HG02870 (cell line): ENCODE measurements at regions not wholly inside any gene's neighbourhood (a gene's known extent, or its start where the extent isn't known, plus 50 kb on each side); places are given as distances from the start of the nearest gene placed in this dataset.

ENCODE experiments used
- ATAC-seq: cut with Tn5 transposase; IDR thresholded peaks from one replicate; pipeline ENCODE4 v1.9.1; 2021; ENCODE audit warnings: mild to moderate bottlenecking, moderate library complexity; ENCODE audit not compliant: unreplicated experiment

DNA sequence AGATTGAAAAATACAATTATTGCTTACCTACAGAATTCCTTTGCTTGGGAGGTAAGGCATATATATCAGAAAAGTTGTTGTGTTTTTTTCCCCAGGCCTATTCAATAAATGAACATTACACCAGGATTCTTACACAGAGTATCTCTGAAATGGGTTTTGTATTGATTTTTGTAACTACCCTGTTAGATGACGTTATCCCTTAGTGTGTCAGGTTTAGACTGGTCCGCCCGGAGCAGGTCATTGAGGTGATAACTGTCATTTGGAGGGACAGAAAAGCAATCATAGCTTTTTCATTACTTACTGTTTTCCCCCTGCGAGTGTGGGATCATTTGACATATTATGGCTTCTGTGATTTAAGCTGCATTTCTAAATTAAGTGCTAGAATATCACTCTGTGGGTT, 715.2 kb upstream of the ADAMTS16 start:
- ATAC-seq: no peak

DNA sequence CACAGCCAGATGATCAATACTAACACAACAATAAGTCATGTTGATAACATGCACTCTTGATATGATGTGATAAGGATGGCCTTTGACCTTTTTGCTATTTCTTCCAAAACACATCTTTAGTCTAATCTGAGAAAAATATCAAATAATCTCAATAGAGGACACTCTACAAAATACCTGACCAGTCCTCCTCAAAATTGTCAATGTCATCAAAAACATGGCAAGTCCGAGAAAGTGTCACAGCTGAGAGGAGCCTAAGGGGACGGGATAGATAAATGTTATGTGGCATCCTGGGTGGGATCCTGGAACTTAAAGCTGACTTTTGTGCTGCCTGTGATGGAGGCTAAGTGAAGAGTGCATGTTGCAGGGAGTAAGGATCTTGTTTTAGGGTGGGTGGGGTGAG, 699.6 kb upstream of the ADAMTS16 start:
- ATAC-seq: no peak

DNA sequence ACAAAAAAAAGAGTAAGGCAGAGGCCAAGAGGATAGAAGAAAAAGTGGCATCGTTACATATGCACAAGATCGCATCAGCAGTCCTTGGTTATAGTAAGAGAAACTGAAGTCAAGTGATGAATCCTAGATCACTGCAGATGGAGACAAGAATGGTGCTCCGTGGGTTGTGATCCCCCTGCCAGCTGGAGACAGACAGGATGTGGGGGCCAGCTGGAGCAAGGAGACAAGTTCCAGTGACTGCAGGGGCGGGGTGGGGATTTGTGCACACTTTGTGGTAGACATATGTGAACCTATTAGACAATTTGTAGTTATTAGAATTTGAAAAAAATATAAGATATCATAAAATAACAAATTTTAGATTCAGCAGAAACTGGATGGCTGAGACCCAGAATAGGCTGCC, 697.9 kb upstream of the ADAMTS16 start:
- ATAC-seq: no peak

DNA sequence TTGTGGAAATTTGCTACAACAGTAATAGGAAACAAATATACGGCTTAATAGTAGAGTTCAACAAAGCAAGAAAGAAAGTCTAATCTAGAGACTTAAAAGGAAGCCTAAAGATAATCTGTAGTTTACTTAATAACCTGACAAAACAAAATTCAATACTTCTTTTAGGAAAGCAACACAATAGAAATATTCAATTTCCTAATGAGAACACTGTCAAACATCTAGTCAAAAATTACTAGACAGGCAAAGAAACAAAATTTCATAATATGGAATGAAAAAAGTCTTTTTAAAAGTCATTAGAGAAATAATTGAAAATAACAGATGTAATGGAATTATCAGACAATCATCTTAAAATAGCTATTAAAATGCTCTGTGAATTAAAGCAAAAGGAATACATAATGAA, 692.5 kb upstream of the ADAMTS16 start:
- no peak for ATAC-seq

DNA sequence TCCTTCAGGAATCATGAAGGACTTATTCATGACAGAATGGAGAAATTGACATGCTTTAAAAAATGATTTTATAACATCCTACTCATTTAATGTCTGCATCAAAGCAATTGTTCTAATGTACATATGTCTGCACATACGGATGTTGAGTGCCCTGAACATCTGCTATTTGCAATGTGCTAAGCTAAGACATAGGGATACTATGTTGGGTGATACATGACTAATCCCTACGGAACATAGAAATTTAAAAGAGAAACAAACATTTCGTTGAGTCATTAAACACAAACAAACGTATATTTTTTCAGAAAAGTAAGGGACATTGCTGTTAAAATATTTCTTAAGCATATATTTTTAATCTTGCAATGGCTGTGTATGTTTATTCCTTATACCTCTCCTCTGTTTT, 686.5 kb upstream of the ADAMTS16 start:
- no peak for ATAC-seq

DNA sequence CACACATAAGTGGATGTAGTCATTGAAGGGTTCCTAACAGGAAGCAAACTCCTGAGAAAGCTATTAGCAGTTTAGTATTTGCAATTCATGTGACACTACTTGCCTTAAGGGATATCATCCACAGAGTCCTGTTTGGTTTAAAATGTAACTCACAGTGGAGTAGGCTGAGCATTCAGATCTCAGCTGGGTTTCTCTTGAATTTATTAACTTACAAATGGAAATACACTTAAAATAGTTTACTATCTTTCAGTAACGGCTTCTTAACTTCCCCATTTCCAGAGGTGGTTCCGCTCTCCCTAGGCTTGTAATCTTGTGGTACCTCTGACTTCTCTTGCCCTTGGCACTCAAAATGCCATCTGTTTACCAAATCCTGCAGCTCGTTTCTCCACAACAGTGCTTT, 660.7 kb upstream of the ADAMTS16 start:
- no peak for ATAC-seq

DNA sequence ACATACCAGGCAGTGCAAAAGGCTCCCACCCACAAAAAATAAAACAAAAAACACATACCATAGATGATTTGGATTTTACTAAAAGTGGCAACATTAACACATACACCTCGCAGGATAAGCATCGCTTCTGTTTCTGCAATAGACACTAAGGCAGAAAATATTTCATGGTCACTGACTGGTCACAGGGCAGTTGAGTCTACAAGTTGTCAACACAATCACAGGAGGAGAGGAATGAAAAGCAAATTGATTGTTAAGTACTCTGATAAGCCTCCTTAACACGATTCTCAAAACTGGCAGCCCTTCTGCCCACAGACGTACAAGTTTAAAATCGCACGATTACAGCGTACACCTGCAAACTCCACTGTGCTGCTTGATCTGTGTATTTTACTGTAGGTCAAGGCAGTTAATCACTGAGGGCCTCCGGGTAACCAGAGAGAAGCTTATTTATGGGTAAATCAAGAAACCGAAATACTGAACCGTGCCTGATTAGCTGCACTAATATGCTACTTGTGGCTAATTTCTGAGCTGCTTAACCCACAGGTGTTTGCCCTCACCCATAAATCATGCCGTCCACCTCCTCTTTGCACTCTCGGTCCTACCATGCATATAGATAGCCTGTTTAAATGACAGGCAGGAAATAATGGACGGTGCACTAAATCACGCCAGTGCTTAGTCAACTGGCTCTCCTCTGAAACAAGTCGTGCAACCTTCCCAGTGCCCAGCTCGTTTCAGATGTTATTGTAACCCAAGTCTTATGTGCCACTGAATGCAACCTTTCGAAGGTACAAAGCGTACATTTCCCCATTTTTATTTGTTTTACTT, 659.4 kb upstream of the ADAMTS16 start:
- ATAC-seq: no peak

DNA sequence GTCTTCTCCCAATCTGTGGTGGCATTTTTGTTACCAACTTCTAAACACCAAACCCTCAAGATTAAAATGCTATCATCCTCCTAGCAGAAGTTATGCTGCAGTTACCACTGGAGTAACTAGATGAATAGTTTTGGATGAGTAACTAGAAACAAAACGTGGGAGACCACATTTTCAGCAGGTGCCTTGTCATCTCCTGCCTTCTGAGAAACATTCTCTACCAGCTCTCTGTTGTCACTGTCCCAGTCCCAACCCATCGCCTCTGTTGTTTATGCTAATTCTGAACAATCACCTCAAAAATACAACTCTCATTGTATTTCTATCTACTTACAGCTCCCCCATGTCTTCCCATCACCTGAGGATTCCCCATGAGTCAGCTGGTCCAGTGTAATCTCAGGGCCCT, 652.5 kb upstream of the ADAMTS16 start:
- ATAC-seq: no peak

DNA sequence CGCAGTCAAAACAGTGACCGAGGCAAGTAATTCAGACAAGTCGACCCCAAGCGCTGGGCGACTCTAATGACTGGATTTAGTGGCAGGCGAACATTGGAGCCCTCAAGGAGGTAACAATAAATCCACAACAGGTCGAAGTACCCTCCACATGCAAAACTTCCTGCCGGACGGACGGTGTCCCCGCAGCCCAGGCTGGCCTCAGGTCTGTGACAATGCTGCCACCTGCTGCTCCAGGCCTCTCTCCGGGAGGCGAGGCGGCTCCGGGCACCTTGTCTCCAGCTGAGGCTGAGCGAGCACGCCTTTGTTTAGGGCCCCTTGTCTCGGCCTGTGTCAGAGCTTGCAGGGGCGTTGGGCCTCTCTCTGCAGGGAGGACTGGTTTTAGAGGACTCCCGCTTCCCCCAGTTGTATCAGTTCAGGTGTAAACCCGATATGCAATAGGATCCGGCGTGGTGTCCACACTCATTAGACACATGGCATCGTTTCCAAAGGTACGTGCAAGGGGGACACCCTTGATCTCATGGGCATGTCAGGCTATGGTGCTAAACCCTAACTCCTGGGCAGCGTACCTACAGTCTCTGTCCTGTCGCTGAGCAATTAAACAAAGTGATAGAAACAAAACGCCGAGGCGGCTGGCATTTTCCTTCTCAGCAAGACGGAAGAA, 628.0 kb upstream of the ADAMTS16 start:
- no peak for ATAC-seq

DNA sequence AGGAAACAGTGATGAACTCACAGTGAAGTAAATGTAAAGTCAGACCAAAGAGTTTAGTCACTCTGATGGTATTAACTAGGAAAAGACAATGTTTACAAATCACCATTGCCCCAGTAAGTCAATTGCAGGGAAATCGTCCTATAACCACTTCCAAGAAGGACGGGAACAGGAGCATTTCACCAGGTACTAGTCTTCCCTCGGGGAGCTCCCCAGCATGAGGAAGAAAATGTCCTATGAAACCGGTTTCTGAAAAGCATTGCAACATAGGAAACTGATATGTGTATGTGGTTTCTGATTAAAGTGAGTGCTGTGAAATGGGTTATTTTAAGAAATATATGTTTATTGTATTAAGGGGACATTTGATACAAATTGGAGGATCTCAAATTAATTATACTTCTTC, 626.7 kb upstream of the ADAMTS16 start:
- ATAC-seq: no peak

DNA sequence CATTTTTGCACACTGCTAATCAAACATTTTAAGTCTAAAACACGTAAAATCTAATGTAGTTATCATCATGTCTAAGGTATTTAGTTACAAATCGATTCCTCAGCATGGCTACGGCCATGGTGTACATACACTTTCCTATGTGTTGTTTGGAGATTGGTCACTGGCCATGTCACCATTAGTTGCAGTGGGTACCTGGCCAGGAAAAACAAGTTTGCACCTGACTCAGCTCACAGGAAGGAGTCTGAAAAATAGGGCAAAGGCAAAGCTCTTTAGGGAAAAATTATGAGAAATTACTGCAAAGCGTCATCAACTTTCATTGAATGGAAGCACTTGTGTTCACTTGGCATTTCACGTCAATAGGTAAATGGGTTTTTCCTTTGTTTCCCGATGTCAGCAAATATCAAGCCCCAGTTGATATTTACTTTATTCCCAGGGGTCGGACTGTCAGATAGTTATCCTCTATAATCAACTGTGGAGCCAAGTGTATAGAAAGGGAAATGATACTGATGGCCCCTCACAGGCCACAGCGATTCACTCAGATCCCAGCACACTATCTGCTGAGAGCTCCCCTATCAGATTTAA, 626.0 kb upstream of the ADAMTS16 start:
- no peak for ATAC-seq

DNA sequence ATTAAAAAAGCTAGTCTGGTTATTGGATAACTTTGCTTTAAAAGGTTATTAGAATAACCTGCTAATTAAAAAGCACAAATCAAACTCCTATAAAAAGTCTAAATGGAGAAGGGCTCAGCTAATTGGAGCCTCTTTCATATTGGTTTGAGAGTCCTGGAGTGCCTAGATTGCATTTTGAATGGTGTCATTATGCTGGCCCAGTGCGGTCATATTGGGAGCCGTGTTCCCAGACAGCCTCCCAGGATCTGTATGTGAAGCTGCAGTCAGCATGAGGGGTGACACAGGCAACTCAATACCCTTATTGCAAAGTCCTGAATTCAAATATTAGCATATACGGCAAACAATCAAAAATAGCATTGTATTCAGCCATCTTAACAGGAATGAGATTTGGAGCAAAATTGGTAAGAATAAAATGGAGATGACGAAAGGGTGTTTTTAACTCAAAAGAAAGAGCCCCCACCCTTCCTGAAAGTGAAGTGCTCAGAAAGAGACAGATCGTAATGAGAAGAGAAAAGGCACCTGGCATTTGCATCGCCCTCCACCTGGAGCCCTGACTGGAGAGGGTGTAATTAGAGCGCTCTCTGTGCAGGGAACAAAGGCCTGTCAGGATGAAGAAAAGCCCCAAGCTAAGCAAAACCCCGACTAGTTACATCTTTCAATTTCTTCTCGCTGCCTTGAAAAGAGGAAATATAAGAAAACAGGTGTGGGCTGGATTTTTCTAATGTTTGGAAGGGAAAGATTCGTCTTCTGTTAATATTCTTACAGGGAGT, 621.0 kb upstream of the ADAMTS16 start:
- ATAC-seq: no peak

DNA sequence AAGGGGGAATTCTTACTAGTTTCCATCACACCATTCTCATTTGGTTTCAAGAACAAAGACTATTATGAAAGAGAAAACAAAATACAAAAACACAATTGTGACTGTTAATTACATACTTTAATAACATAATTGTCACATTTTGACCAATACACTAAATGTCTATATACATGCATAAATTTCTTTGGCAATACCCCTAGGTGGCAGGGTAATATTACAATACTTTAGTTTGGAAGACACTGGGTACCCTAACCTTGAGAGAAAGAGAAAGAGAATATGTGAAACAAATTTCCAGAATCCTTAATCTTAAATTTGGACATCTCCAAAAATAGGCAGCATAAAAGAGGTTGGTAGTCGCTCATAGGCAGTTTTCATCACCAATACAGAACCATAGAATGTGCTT, 619.6 kb upstream of the ADAMTS16 start:
- no peak for ATAC-seq

DNA sequence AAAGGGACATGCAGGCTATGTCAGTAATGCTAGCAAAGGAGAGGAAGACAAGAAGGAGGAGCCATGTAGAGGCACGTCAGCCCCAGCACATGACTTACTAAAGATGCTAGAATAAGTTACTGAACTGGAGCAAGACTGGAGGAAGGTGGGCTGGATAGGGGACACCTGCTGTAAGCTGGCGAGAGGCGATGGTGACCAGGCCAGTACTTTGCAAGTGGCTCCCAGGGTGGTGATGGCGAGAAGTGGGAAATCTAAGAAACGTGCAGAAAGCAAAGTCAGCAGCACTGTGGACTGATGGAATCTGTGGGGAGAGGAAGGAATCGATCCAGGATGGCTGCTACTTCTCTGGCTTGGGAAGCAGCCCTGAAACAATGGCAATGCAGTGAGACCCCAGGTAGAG, 617.1 kb upstream of the ADAMTS16 start:
- no peak for ATAC-seq

DNA sequence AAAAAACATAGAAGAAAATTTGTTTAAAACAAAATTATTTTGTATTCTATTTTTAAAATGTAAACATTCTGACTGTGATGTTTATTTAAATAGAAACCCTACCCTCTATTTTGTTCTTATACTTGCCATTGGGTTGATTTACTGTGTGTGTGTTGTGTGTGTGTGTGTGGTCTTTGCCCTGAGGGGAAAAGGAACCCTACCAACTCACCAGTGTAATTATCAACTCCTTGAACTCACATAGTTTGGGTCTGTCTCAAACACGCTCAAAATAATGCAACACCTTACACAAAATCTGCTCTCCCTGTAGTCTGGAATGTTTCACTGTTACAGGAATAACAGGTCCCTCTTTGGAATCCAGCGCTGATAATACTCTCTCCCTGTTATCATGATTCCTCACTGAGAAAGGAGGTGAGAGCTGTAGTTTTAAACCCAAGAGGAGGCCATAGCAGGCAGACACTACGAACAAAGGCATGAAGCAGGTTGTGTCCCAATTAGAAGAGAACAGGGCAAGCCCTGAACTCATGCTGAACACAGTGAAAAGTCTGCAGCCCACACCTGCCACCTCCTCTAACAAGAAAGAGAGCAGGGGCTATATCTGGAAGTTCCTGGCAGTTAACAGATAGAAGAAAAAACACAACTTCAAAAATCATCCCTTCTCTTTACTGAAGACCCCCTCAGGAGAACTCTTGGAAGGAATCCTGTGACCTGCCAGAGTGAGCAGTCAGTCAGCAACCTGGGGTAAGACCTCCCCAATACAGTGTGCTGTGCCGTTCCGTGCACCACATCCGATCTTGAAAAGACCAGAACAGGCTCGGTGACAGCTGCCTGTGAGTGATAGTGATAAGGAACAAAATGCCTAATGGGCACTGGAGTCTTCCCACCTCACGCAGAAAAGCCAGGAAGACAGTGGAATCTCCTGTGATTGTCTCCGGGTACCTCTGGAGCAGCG, 608.1 kb upstream of the ADAMTS16 start:
- no peak for ATAC-seq

DNA sequence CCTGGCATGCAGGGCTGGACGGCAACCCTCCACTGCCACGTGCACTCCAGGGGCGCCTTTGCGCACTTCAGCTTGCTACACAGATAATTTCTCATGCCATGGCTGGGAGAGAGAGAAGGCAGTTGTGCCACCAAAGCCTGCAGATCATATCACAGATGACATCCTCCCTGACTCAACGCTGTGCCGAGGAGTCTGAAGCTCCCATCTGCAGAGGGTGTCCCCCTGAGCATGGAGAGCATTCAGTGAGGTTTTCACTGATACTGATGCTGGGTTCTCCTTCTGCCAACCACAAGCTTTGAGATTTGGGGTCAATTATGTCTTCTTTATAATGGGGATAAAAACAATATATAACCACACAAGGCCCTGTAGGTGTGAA, 607.4 kb upstream of the ADAMTS16 start:
- ATAC-seq: no peak

DNA sequence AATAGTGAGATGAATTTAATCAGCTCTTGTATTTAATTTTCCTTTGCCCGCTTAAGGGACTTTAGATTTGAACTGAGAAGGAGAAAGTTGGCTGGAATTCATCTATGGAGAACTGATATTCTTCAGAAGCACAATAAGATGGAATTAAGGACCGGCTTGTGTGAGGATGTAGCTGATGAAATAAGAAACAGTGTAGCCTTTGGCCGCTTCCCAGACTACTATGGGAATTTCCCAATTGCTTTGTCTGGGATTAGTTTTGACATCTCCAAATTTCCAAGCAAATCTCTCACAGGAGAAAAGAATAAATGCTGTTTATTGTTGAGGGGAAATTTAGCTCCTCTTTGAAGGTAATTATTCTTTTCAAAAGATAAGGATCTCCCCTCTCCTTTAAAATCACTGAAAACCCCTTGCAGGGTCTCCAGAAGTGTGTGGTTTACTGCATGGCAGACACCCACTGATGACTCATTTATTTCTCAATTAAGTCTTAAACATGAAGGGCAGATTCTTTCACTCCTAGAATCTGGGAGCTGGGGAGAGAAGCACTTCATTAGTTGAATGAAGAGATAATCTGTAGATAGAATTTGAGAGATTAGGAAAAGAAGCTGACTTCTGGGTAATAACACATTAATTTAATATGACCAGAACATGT, 606.5 kb upstream of the ADAMTS16 start:
- no peak for ATAC-seq

DNA sequence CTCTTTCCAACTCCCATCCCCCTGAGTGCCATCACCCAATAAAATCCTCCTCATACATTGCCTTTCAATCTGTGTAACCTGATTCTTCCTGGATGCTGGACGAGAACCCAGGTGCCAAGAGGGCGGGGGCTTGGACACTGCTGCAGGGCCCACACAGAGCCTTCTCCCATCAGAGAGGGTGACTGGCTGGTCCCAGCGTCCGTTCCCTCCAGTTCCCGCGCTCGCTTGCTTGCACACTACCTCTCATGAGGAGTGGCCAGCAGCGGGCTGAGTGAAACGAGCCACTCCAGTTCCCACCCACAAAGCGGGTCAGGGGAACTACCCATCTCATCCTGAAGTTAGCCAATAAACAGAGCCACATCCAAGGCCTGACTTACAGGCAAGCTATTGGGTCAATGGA, 602.6 kb upstream of the ADAMTS16 start:
- no peak for ATAC-seq

DNA sequence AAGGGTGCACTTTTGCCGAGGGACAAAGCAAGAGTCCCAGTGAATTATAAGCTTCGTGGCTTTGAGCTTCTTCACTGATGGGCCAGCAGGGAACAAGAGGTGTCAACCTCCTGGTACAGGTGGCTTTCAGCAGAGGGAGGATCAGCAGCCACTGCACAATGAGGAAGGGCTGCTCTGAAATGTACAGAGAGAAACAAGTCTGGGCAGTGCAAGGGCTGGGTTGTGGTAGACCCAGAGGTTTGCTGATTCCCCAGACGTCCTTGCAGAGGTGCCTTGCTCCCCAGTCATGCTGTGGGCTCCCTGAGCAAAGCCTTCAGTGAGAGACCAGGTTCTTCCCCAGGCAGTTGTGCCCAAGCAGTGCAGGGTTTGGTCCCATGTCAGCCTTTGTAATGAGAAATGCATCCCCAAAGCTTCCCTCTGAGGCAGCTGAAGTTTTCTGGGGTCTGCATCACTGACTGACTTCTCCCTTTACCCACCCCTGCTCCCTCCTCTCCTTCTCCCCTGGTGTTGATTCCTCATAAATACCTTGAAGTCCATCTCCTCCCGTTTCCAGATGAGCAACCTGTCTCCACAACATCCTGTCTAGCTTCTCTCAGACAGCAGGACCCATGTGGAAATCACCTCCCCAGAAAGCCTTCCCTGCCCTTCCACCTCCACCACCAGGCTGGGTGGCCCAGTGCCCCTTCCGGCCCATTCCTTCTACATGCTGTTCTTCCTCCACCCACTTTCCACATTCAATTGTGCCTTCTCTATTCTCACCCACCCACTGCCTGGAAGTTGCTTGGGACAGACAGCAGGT, 599.6 kb upstream of the ADAMTS16 start:
- no peak for ATAC-seq
